ENCODE measurements at regions not wholly inside any gene's neighbourhood (a gene's known extent, or its start where the extent isn't known, plus 50 kb on each side); places are given as distances from the start of the nearest gene placed in this dataset.

- DNase-seq (ENCODE audit: low spot score), result no peak
- ChIA-PET CTCF (no interaction called here), POLR2A (ENCODE audit: low non-redundant PET) (no interaction called here)
- H3K9me3 ChIP-seq (ENCODE audit: low read depth, low read length, poor library complexity, severe bottlenecking), result no peaks in the 10 kb centered on the region
- TF ChIP-seq EZH2 (IDR thresholded peaks at IDR 0.05; ENCODE audit: borderline replicate concordance, low read depth, low read length, poor library complexity, severe bottlenecking) (no peak), CTCF (conservative IDR thresholded peaks at IDR 0.05; ENCODE audit: low read depth, low read length) (no peak)
- no peaks in the 10 kb centered on the region for H3K27me3 ChIP-seq (replicated peaks; ENCODE audit: insufficient read depth, low read depth, low read length, poor library complexity)
- intact Hi-C loops (cut with micrococcal nuclease; ENCODE audit: unreplicated experiment), result loop anchor here (2.0 kb wide), 1 partner anchor 21 kb away; no protein-coding TSS in a partner anchor
- no peaks in the 10 kb centered on the region for H3K36me3 ChIP-seq (ENCODE audit: insufficient read depth, low read length, poor library complexity, severe bottlenecking)
- no TSS peak for BruUV-seq (replicated peaks)
- no peak overlapping the region for H3K27ac ChIP-seq (ENCODE audit: low read depth, low read length, poor library complexity, severe bottlenecking)
- peaks cover 15% of the 10 kb centered on the region for H3K4me1 ChIP-seq (ENCODE audit: insufficient read depth, low read length, poor library complexity, severe bottlenecking)
- H3K4me3 ChIP-seq (ENCODE audit: low read depth, low read length, poor library complexity, severe bottlenecking), result no peak overlapping the region
These were observed 251.8 kb downstream of the ZEB2 start for GRCh38 chr2:144268036-144268678.

DNA sequence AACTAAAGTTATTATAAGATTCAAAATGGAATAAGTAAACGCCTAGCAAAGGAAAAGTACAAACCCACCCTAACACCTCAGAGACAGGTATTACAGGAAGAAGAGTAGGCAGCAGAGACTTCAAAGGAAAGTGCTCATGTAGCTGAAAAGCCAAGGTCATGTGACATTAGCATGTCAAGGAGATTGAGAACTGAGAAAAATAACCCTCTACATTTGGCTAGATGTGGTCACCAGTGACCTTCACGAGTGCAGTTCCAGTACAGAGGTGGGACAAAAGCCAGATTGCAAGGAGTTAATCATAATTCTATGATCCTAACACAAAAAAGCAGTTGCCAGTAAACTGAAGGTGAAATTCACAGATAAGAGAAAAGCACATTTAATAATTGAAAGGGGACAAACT, 252.7 kb downstream of the ZEB2 start:
- ChIA-PET POLR2A (ENCODE audit: low non-redundant PET) (no interaction called here), CTCF (no interaction called here)
- no peak overlapping the region for H3K27ac ChIP-seq (ENCODE audit: low read depth, low read length, poor library complexity, severe bottlenecking)
- no peak for DNase-seq (ENCODE audit: low spot score)
- intact Hi-C loops (cut with micrococcal nuclease; ENCODE audit: unreplicated experiment), result no loop called here
- H3K9me3 ChIP-seq (ENCODE audit: low read depth, low read length, poor library complexity, severe bottlenecking), result no peaks in the 10 kb centered on the region
- H3K27me3 ChIP-seq (replicated peaks; ENCODE audit: insufficient read depth, low read depth, low read length, poor library complexity), result no peaks in the 10 kb centered on the region
- no peaks in the 10 kb centered on the region for H3K36me3 ChIP-seq (ENCODE audit: insufficient read depth, low read length, poor library complexity, severe bottlenecking)
- H3K4me1 ChIP-seq (ENCODE audit: insufficient read depth, low read length, poor library complexity, severe bottlenecking), result peaks cover 15% of the 10 kb centered on the region
- no TSS peak for BruUV-seq (replicated peaks)
- TF ChIP-seq EZH2 (IDR thresholded peaks at IDR 0.05; ENCODE audit: borderline replicate concordance, low read depth, low read length, poor library complexity, severe bottlenecking), result no peak
- TF ChIP-seq CTCF (conservative IDR thresholded peaks at IDR 0.05; ENCODE audit: low read depth, low read length), result no peak
- no peak overlapping the region for H3K4me3 ChIP-seq (ENCODE audit: low read depth, low read length, poor library complexity, severe bottlenecking)

- H3K9me3 ChIP-seq (ENCODE audit: low read depth, low read length, poor library complexity, severe bottlenecking), result no peaks in the 10 kb centered on the region
- BruUV-seq (replicated peaks), result no TSS peak
- intact Hi-C loops (cut with micrococcal nuclease; ENCODE audit: unreplicated experiment), result no loop called here
- no peak for DNase-seq (ENCODE audit: low spot score)
- H3K36me3 ChIP-seq (ENCODE audit: insufficient read depth, low read length, poor library complexity, severe bottlenecking), result no peaks in the 10 kb centered on the region
- peaks cover under 1% of the 10 kb centered on the region for H3K4me1 ChIP-seq (ENCODE audit: insufficient read depth, low read length, poor library complexity, severe bottlenecking)
- no peaks in the 10 kb centered on the region for H3K27me3 ChIP-seq (replicated peaks; ENCODE audit: insufficient read depth, low read depth, low read length, poor library complexity)
- ChIA-PET POLR2A (ENCODE audit: low non-redundant PET) (no interaction called here), CTCF (no interaction called here)
- TF ChIP-seq CTCF (conservative IDR thresholded peaks at IDR 0.05; ENCODE audit: low read depth, low read length), result no peak
- no peak for TF ChIP-seq EZH2 (IDR thresholded peaks at IDR 0.05; ENCODE audit: borderline replicate concordance, low read depth, low read length, poor library complexity, severe bottlenecking)
- no peak overlapping the region for H3K4me3 ChIP-seq (ENCODE audit: low read depth, low read length, poor library complexity, severe bottlenecking)
- H3K27ac ChIP-seq (ENCODE audit: low read depth, low read length, poor library complexity, severe bottlenecking), result no peak overlapping the region
These were observed 254.3 kb downstream of the ZEB2 start for GRCh38 chr2:144265654-144266053.
